NCI-H1930 (cell line): ENCODE measurements at regions not wholly inside any gene's neighbourhood (a gene's known extent, or its start where the extent isn't known, plus 50 kb on each side); places are given as distances from the start of the nearest gene placed in this dataset.

Experiments used
- DNase-seq, 2 experiments: peaks; one replicate each; lab custom pipeline; 2025; lab: John Stamatoyannopoulos, UW

GRCh38 chr9:82637368-82637767 is 425.6 kb downstream of the RASEF start:
- no peak for DNase-seq

GRCh38 chr9:82645600-82645999 is 417.3 kb downstream of the RASEF start:
- no peak for DNase-seq

GRCh38 chr9:82650368-82650767 is 412.6 kb downstream of the RASEF start:
- no peak for DNase-seq

GRCh38 chr9:82651474-82651873 is 411.5 kb downstream of the RASEF start:
- no peak for DNase-seq

- no peak for DNase-seq
These were observed 397.6 kb downstream of the RASEF start for GRCh38 chr9:82665324-82665723.

GRCh38 chr9:82668689-82669199 is 394.2 kb downstream of the RASEF start:
- DNase-seq: no peak

GRCh38 chr9:82670000-82670399 is 392.9 kb downstream of the RASEF start:
- DNase-seq: no peak

GRCh38 chr9:82670726-82671125 is 392.2 kb downstream of the RASEF start:
- DNase-seq: no peak

- no peak for DNase-seq
These were observed 389.7 kb downstream of the RASEF start for GRCh38 chr9:82673201-82673600.

- no peak for DNase-seq
These were observed 389.0 kb downstream of the RASEF start for GRCh38 chr9:82673919-82674318.

GRCh38 chr9:82675102-82675501 is 387.8 kb downstream of the RASEF start:
- no peak for DNase-seq

- no peak for DNase-seq
These were observed 387.3 kb downstream of the RASEF start for GRCh38 chr9:82675605-82676004.

- DNase-seq: no peak
These were observed 385.9 kb downstream of the RASEF start for GRCh38 chr9:82677086-82677485.

GRCh38 chr9:82679472-82679871 is 383.5 kb downstream of the RASEF start:
- DNase-seq: no peak

GRCh38 chr9:82680179-82680935 is 382.6 kb downstream of the RASEF start:
- DNase-seq: no peak

- no peak for DNase-seq
These were observed 381.1 kb downstream of the RASEF start for GRCh38 chr9:82681809-82682208.

- no peak for DNase-seq
These were observed 380.5 kb downstream of the RASEF start for GRCh38 chr9:82682431-82682830.

- DNase-seq: no peak
These were observed 367.2 kb downstream of the RASEF start for GRCh38 chr9:82695704-82696103.

GRCh38 chr9:82706786-82707185 is 356.2 kb downstream of the RASEF start:
- DNase-seq: no peak

GRCh38 chr9:82716821-82717220 is 346.1 kb downstream of the RASEF start:
- DNase-seq: peak in 1 of 2 experiments; percentile 6

GRCh38 chr9:82720515-82720914 is 342.4 kb downstream of the RASEF start:
- DNase-seq: no peak

- no peak for DNase-seq
These were observed 341.3 kb downstream of the RASEF start for GRCh38 chr9:82721593-82721992.

GRCh38 chr9:82722051-82722450 is 340.9 kb downstream of the RASEF start:
- DNase-seq: no peak

GRCh38 chr9:82722561-82722960 is 340.4 kb downstream of the RASEF start:
- no peak for DNase-seq
